NCI-H774 (cell line): ENCODE measurements at regions not wholly inside any gene's neighbourhood (a gene's known extent, or its start where the extent isn't known, plus 50 kb on each side); places are given as distances from the start of the nearest gene placed in this dataset.

Experiments used
- DNase-seq: peaks from one replicate; lab custom pipeline; 2025; lab: John Stamatoyannopoulos, UW

- no peak for DNase-seq
Observed at GRCh38 chr12:77625441-77625840, 205.3 kb upstream of the NAV3 start.

DNA sequence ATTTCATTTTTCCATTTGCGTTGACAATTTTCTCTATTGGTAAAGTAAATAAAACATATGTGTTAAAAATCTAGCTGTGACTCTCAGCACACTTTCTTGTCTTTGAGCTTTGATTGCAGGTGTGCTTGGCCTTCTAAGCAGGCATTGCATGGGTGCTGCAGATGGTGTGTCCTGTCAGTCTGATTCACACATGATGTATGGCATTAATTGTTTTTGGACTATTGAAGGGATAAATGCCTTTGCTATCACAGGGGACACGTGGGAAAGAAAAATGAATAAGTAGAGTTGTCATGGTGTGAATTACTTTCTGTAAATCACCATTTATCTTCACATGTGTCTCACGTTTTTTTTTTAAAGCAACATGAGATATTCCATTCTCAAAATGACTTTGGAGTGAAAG is 211.3 kb upstream of the NAV3 start:
- no peak for DNase-seq

GRCh38 chr12:77617818-77618217 is 212.9 kb upstream of the NAV3 start:
- no peak for DNase-seq

DNA sequence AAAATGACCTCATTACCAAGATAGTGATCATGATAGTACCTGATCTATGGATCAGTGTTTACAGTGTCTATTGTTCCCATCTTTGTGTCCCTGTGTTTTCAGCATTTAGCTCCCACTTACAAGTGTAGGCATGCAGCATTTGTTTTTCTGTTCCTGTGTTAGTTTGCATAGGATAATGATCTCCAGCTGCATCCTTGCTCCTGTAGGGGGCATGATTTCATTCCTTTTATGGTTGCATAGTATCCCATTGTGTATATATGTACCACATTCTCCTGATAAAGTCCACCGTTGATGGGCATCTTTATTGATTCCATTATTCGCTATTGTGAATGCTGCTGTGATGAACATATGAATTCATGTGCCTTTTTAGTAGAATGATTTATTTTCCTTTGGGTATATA is 215.4 kb upstream of the NAV3 start:
- no peak for DNase-seq

GRCh38 chr12:77613411-77613810 is 217.3 kb upstream of the NAV3 start:
- no peak for DNase-seq

DNA sequence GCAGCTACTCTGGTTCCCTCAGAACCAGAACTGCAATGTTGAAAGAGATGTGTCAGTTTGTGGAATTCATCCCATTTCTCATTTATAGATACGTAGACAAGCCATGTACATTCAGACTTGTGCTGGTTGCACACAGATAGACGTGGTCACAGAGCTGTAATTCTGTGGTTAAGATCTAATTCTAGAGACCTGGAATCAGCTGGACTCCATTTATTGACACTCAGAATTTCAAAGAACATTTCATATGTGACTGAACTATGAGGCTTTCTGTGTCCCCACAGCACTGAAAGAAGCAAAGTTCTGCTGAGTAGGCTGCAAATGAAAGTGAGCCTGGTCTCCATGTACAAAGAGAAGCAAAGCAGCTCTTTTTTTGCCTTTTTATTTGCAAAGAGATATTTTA is 220.2 kb upstream of the NAV3 start:
- no peak for DNase-seq

- no peak for DNase-seq
Observed at GRCh38 chr12:77609016-77609415, 221.7 kb upstream of the NAV3 start.

GRCh38 chr12:77608271-77608824 is 222.3 kb upstream of the NAV3 start:
- no peak for DNase-seq

GRCh38 chr12:77606348-77606747 is 224.3 kb upstream of the NAV3 start:
- DNase-seq = no peak

DNA sequence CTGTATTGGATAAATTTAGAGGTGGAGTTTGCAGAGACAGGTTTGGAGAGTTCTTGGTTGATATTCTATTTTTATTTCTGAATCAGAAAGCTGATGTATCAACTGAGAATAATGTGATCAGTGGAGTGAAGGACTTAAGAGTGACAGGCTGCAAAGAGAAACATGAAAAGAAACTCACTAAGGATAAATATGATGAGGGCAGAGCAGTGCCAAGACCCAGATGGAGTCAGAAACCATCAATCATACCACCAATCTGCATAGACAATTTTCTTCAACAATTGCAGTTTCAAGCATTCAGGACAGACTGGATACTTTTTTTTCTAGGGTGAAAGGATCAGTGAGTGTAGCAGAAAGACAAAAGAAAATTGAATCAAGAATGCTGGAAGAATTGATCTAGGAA is 226.7 kb upstream of the NAV3 start:
- DNase-seq = no peak

GRCh38 chr12:77601069-77601468 is 229.6 kb upstream of the NAV3 start:
- no peak for DNase-seq

GRCh38 chr12:77600468-77600843 is 230.2 kb upstream of the NAV3 start:
- no peak for DNase-seq

GRCh38 chr12:77599782-77600467 is 230.8 kb upstream of the NAV3 start:
- DNase-seq = no peak

DNA sequence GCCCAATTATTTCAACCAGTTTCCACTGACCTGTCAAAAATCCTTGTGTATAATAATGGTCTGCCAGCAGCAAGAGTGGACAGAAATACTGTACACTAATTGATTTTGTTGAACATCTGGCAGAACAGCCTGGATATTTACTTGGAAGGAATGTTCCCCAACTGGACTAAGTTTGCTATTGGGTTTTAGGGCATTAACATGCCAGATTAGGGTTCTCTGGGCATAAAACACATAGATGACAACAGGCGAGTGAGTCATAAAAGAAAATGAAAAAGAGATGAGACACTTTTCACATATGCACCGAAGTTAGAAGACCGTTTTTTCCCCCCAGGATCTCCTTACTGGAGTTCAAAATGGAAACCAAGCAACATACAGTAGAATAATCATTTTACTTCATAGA is 236.3 kb upstream of the NAV3 start:
- no peak for DNase-seq

DNA sequence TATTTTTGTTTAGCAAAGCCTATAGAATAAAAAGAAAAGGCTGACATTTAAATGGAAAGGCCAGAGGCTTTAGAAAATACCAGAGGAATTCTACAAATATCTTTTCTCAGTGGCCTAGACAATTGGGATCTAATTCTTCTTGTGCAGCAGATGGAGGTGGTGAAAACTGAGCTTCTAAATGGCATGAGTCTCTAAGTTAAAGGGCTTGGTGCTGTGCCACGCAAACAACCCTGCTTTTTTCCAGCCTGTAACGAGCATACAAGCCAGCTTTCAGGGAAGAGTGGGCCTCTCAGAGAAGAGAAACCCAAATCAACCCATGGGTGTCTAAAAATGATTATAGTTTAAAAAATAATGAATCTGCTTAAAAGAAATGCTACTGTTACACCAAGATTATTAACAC is 237.9 kb upstream of the NAV3 start:
- no peak for DNase-seq

DNA sequence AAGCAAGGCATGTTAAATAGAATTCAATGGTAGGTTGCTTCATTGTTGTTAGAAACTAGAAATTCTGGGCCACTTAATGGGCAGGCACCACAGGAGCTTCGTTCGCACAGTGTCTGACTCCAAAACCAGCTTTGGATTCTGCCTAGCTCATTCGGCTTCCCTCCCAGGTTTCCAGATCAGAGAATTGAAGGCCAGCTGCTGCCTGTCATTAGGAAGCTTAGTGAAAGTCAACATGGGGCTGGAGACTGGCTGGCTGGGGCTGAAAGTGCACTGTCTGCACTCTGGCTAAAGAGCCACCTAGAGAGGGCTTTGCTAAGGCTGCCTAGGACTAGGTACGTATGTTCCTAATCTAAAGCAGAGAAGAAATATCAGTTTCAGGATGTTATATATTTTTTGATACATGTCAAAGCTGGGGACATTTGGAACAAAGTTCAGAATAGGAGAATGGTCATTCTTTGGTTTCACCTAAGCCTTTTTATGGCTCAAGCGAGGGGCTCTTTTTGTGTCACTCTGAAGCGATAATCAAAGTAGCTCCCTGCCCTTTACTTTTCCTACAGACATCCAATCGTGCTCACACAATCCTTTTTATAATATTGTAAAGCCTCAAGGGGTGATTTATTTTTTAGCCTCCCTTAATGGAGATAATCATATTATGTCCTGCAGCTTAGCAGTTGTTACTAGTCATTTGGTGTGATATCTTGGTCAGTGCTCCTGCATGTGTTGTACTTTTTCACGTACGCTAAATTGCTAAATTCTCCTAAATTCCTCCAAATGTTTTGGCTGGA is 238.5 kb upstream of the NAV3 start:
- DNase-seq = peak; percentile 85

DNA sequence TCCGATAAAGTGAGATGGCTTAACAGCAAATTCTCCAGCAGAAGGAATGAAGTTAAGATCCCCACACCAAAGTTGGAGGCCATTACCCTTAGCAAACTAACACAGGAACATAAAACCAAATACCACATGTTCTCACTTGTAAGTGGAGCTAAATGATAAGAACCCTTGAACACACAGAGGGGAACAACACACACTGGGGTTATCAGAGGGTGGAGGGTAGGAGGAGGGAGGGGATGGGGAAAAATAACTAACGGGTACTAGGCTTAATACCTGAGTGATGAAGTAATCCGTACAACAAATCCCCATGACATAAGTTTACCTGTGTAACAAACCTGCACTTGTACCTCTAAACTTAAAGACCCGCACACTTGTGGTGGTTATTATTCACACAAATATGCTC is 240.4 kb upstream of the NAV3 start:
- DNase-seq = no peak

DNA sequence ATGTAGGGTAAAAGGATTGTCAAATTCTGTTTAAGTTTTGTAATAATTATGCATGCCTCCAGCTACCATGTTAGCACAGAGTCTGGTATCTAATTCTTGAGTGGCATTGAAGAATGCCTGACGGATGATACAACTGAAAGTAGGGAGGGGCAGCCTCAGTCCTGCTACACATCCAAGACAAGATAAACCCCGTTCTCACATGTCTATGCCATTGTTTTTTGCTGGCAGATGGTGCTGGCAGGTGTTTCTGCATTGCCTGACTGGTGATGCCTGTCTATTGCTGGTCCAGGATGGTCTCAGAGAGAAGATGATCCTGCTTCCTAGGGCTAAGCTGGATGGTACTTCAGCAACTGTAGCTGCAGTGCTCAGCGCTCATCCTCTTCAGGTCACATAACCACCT is 245.8 kb upstream of the NAV3 start:
- DNase-seq = no peak

- DNase-seq = peak; percentile 75
Observed at GRCh38 chr12:77578466-77579220, 252.1 kb upstream of the NAV3 start.

GRCh38 chr12:77577791-77578190 is 252.9 kb upstream of the NAV3 start:
- no peak for DNase-seq

DNA sequence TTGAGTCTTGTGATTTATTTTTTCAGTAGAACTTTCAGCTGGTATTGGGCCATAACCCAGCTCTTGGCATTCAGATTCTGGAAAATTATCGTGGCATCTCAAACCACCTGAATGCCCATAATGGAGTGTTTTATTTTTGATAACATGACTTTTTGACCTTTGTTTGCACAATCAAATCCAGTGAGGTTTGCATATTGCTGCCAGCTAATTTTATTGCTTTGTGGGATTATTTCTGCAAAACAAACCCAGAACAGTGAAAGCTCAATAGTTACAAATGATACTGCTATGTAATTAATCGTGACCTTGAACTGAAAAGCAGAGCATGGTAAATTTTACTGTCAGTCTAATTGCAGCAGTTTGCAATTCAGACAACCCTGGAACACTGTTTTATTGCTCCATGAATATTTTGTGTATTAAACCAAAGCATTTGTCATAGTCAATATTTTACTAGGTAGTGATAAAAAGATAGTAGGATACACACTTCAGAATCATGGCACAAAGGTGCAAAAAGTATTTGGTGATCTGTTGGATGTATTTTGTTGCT is 255.2 kb upstream of the NAV3 start:
- no peak for DNase-seq

GRCh38 chr12:77572371-77572770 is 258.3 kb upstream of the NAV3 start:
- DNase-seq = no peak

- DNase-seq = no peak
Observed at GRCh38 chr12:77571768-77572167, 258.9 kb upstream of the NAV3 start.
